GM12874 (cell line): ENCODE measurements at regions not wholly inside any gene's neighbourhood (a gene's known extent, or its start where the extent isn't known, plus 50 kb on each side); places are given as distances from the start of the nearest gene placed in this dataset.

Source experiments
- TF ChIP-seq, protein P1 (sequence below): IDR thresholded peaks from 2 replicates; pipeline ENCODE4 v1.5.1; 2011; ENCODE audit warnings: low read depth, mild to moderate bottlenecking, control low read depth, low read length, moderate library complexity; ENCODE audit not compliant: insufficient read depth

DNA sequence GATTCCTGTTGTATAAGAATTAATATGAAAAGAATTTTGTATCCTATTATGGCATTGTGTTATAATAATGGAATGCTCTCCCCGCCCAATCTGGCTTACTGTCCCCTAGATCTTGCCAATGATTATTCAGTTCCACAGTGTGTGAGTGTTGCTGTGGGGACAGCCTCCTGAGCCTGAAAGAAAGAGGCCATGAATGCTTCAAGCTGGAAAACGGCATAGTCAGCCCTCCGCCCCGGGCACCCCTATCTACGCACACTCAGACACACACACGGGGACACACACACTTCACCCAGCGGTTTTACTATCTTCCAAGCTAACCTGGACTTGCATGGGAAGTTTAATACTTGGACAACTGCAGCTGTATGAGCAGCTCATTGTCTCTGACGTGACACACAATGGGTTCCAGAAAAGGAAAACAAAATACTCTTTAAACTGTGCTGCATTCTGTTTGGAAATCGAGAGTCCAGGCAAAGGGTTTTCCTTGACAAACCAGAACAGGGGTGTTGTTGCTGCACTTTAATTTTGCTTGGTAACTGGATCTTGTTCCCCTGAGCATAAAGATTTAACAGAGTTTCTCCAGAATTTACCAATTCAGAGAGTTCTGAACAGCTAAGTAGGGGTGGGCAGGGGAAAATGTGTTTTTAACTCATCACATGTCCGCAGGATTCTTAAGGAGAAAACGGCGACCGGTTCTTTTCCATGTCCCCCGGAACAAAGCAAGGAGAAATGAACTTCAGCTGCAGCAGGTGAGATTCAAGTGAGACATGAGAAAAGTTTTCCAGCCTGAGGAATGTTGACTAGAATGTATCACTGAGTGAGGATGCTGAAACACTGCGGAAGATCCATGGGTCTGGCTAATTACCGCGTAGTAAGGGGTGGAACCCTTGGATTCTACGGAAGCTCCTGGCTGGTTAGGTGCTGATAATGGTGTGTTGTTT is 472.9 kb downstream of the FOXO1 start:
- TF ChIP-seq, protein P1, sequence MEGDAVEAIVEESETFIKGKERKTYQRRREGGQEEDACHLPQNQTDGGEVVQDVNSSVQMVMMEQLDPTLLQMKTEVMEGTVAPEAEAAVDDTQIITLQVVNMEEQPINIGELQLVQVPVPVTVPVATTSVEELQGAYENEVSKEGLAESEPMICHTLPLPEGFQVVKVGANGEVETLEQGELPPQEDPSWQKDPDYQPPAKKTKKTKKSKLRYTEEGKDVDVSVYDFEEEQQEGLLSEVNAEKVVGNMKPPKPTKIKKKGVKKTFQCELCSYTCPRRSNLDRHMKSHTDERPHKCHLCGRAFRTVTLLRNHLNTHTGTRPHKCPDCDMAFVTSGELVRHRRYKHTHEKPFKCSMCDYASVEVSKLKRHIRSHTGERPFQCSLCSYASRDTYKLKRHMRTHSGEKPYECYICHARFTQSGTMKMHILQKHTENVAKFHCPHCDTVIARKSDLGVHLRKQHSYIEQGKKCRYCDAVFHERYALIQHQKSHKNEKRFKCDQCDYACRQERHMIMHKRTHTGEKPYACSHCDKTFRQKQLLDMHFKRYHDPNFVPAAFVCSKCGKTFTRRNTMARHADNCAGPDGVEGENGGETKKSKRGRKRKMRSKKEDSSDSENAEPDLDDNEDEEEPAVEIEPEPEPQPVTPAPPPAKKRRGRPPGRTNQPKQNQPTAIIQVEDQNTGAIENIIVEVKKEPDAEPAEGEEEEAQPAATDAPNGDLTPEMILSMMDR, result no peak

DNA sequence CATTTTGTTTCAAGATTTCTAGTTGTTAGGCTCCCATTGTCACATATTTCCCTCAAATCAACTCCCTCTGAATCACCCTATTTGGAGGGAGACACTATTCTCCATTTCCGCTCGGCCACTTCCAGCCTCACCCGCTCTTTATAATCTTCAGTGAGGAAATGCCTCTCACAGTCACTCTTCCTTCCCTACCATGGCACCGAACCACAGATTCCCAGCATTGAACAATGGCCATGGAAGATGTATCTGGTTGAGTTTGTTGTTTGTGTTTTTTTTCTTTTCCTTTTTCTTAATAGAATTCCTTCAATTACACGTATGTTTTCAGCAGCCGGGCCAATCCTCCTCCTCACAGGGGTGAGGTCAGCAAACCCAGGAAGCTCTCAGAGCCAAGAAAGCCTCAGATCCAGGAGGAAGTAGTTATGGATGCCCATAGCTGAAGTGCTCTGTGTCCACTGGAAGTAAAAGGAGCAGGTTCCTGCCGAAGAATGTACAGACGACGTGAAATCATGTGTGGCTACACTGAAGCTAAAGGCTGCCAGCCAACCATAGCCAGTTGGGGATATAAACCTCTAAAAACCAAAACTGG is 472.1 kb downstream of the FOXO1 start:
- TF ChIP-seq, protein P1, result no peak

DNA sequence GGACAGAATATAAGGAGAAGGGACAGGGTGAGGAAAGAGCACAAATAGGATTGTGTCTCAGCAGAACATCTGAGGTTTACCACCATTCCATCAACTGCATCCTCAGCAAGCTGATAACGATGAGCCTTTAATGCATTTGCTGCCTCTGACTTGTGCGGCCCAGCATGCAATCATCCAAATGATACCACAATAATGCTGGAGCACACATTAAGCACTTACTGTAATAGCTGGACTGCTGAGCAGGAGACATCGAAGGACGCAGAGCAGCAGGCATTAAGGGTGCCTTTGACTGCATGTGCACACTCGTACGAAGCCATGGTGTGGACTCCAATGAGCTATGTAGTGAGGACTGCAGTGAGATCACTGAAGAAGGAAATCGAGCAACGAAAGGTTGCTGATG is 469.4 kb downstream of the FOXO1 start:
- TF ChIP-seq, protein P1, result no peak

DNA sequence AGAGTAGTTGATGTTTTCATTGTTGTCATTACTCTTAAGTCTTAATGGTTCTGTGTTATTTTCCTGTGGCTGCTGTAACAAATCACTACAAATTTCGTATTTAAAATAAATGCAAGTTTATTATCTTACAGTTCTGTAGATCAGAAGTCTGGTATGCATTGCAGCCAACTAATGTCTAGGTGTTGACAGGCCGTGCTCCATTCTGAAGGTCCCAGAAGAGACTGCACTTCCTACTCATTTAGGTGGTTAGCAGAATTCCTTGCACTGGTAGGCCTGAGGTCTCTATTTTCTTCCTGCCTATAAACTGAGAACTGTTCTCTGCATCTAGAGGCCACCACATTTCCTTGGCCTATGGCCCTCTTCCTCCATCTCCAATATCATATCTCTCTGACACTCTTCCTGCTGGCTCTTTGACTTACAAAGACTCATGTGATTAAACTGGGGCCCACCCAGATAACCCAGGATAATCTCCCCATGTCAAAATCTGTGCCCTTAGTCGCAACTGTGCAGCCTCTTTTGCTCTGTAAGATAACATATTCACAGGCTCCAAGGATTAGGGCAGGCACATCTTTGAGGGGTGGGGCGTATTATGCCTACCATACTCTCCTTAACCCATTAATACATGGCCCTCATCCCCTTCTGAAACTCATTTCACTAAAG is 468.4 kb downstream of the FOXO1 start:
- TF ChIP-seq, protein P1, result no peak

DNA sequence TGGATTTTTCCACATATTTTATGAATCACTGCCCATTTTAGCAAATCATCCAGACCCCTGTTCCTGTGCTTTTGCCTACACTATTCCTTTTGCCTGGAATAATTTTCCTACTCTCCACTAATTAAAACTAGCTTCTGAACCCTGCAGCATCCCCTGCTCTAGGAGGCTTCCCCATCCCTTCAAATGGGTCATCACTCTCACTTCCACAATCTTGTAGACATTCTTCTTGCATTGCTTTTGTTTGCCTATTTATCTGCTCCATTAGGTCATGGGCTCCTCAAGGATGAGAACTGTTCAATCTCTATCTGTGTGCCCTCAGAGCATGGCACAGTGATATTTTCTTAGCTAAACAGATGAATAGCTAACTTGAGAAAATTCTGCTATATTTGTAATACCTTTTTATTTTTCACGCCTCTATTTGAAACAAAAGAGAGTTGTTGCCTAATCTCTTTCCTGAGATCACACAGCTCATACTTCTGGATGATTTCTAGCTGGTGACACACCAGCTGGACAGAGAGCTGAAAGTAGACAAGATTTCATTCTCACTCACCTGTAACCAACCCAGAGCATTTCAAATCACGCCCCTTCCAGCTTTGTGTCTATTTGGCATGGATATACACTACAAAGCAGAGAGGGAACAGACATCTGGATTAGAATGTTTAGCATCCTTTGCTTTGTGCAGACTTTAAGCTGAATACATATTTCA is 466.0 kb downstream of the FOXO1 start:
- TF ChIP-seq, protein P1, result no peak

DNA sequence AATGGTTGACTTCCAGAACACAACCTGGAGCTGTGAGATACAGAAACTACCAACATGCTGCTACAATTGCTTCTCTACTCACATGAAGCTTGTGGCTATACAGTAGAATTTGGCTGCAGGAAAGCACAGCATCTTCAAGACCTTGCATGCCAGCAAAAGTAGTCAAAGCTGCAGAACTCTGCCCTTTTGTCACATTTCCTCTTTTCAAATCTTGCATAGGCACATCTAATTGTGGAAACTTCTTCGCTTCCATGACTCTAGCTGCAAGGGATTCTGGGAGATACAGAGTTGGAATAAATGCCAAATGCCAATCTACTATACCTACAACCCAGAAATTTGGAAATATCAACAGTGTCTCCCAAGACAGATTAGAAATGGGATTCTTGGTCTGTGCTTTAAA is 462.2 kb downstream of the FOXO1 start:
- TF ChIP-seq, protein P1, result no peak
